Neutrophil (primary cell): ENCODE measurements at regions not wholly inside any gene's neighbourhood (a gene's known extent, or its start where the extent isn't known, plus 50 kb on each side); places are given as distances from the start of the nearest gene placed in this dataset.

Experiments used
- H3K27ac ChIP-seq: fragments of 200-600 bp; sonication (generic); 2 replicates; pipeline ENCODE4 v1.5.1; 2016; ENCODE audit warnings: mild to moderate bottlenecking, moderate library complexity
- H3K27me3 ChIP-seq: fragments of 200-600 bp; sonication (generic); 2 replicates; pipeline ENCODE4 v1.6.0; 2016; ENCODE audit warnings: mild to moderate bottlenecking
- H3K36me3 ChIP-seq: fragments of 200-600 bp; sonication (generic); 2 replicates; pipeline ENCODE4 v1.5.1; 2017
- H3K4me1 ChIP-seq, 2 experiments: fragments of 200-600 bp in 1 of 2; sonication (generic) in 1 of 2; 1 replicate in 1 of 2; 2 replicates in 1 of 2; pipeline versions ENCODE4 v1.5.1 to v1.6.1; 2013 to 2016; ENCODE audit warnings: low read depth in 1 of 2, low read length in 1 of 2, mild to moderate bottlenecking in 1 of 2, moderate library complexity in 1 of 2; ENCODE audit not compliant: control insufficient read depth in 1 of 2, insufficient read depth in 1 of 2
- H3K4me3 ChIP-seq, 2 experiments: fragments of 200-600 bp in 1 of 2; sonication (generic) in 1 of 2; 1 replicate in 1 of 2; 2 replicates in 1 of 2; pipeline ENCODE4 v1.5.1; 2013 to 2016; ENCODE audit warnings: low read depth in 1 of 2, low read length in 1 of 2, mild to moderate bottlenecking in 1 of 2, moderate library complexity in 1 of 2
- H3K9me3 ChIP-seq: fragments of 200-600 bp; sonication (generic); 2 replicates; pipeline ENCODE4 v1.5.1; 2016
- TF ChIP-seq, protein P1 (sequence below): fragments of 200-600 bp; sonication (generic); IDR thresholded peaks from 2 replicates; pipeline ENCODE4 v1.5.1; 2016; ENCODE audit warnings: antibody characterized with exemption

- H3K36me3 ChIP-seq = no peaks in the 10 kb centered on the region
- TF ChIP-seq, protein P1, sequence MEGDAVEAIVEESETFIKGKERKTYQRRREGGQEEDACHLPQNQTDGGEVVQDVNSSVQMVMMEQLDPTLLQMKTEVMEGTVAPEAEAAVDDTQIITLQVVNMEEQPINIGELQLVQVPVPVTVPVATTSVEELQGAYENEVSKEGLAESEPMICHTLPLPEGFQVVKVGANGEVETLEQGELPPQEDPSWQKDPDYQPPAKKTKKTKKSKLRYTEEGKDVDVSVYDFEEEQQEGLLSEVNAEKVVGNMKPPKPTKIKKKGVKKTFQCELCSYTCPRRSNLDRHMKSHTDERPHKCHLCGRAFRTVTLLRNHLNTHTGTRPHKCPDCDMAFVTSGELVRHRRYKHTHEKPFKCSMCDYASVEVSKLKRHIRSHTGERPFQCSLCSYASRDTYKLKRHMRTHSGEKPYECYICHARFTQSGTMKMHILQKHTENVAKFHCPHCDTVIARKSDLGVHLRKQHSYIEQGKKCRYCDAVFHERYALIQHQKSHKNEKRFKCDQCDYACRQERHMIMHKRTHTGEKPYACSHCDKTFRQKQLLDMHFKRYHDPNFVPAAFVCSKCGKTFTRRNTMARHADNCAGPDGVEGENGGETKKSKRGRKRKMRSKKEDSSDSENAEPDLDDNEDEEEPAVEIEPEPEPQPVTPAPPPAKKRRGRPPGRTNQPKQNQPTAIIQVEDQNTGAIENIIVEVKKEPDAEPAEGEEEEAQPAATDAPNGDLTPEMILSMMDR = no peak
- H3K27ac ChIP-seq = no peak overlapping the region
- H3K9me3 ChIP-seq = no peaks in the 10 kb centered on the region
- no peak overlapping the region for H3K4me3 ChIP-seq
- no peaks in the 10 kb centered on the region for H3K4me1 ChIP-seq
- H3K27me3 ChIP-seq = no peaks in the 10 kb centered on the region
These were observed 499.0 kb downstream of the EBF1 start for GRCh38 chr5:158600679-158601078.

- no peaks in the 10 kb centered on the region for H3K9me3 ChIP-seq
- no peak overlapping the region for H3K27ac ChIP-seq
- no peaks in the 10 kb centered on the region for H3K36me3 ChIP-seq
- TF ChIP-seq, protein P1 = no peak
- H3K4me3 ChIP-seq = no peak overlapping the region
- no peaks in the 10 kb centered on the region for H3K4me1 ChIP-seq
- no peaks in the 10 kb centered on the region for H3K27me3 ChIP-seq
These were observed 500.6 kb downstream of the EBF1 start for GRCh38 chr5:158599157-158599556.

GRCh38 chr5:158594595-158595242, 505.0 kb downstream of the EBF1 start:
- H3K36me3 ChIP-seq = no peaks in the 10 kb centered on the region
- no peaks in the 10 kb centered on the region for H3K9me3 ChIP-seq
- TF ChIP-seq, protein P1 = no peak
- no peak overlapping the region for H3K27ac ChIP-seq
- H3K4me1 ChIP-seq = no peaks in the 10 kb centered on the region
- H3K4me3 ChIP-seq = no peak overlapping the region
- peaks cover 37% of the 10 kb centered on the region for H3K27me3 ChIP-seq

DNA sequence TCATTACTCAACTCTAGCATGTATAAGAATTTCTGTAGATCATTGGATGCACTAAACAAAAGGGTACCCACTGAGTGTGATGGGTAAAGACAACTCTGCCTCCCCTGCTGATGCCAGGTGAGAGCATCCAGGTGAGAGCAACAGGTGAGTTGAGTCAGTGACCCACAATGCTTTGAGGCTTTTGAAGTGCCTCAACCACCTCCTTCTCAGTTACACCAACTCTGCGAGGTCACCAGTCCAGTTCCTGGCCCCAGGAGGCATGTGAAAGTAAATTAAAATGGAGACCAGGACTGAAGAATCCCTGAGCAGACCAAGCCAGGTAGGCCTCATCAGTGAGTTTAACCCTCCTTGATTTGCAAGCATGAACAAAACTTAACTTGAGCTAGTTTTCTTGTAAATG, 505.8 kb downstream of the EBF1 start:
- TF ChIP-seq, protein P1 = no peak
- H3K4me3 ChIP-seq = no peak overlapping the region
- no peaks in the 10 kb centered on the region for H3K36me3 ChIP-seq
- H3K4me1 ChIP-seq = no peaks in the 10 kb centered on the region
- H3K27ac ChIP-seq = no peak overlapping the region
- H3K9me3 ChIP-seq = no peaks in the 10 kb centered on the region
- peaks cover 44% of the 10 kb centered on the region for H3K27me3 ChIP-seq

- H3K4me1 ChIP-seq = no peaks in the 10 kb centered on the region
- H3K27me3 ChIP-seq = peaks cover 54% of the 10 kb centered on the region
- no peaks in the 10 kb centered on the region for H3K9me3 ChIP-seq
- H3K36me3 ChIP-seq = no peaks in the 10 kb centered on the region
- no peak overlapping the region for H3K4me3 ChIP-seq
- TF ChIP-seq, protein P1 = no peak
- no peak overlapping the region for H3K27ac ChIP-seq
These were observed 508.3 kb downstream of the EBF1 start for GRCh38 chr5:158591301-158591863.
